HCT116 (cell line): ENCODE measurements at regions not wholly inside any gene's neighbourhood (a gene's known extent, or its start where the extent isn't known, plus 50 kb on each side); places are given as distances from the start of the nearest gene placed in this dataset.

Experiments
- ATAC-seq: fragments of 200-7000 bp; cut with Tn5 transposase; 2 replicates; pipeline ENCODE4 v1.9.1; 2020; ENCODE audit warnings: mild to moderate bottlenecking, moderate library complexity
- BruUV-seq: library from RNA; stranded (reverse); fragments of 400-500 nt; replicated peaks from 2 replicates; lab custom pipeline; 2021; lab: Mats Ljungman, UMichigan
- CTCF ChIA-PET: fragments of 300-600 bp; sonication (Branson Sonifier 250); formaldehyde crosslinking; loops from one replicate; lab custom pipeline; 2021; ENCODE audit warnings: antibody characterized with exemption; lab: Charles Lee
- POLR2A ChIA-PET: fragments of 300-600, 350-600 bp; sonication (Branson Sonifier 250); formaldehyde crosslinking; loops from one replicate; lab custom pipeline; 2021; ENCODE audit warnings: antibody characterized with exemption; lab: Charles Lee
- RAD21 ChIA-PET, 2 experiments: fragments of 300-600 bp; sonication (Branson Sonifier 250); formaldehyde crosslinking; loops; one replicate each; lab custom pipeline; 2023; ENCODE audit warnings: low total read pairs in 2 of 2; ENCODE audit not compliant: uncharacterized antibody in 2 of 2, unreplicated experiment in 2 of 2, low non-redundant PET in 1 of 2; lab: Charles Lee
- DNase-seq: peaks from one replicate; pipeline ENCODE4 v3.0.0-alpha.2; 2010; ENCODE audit warnings: low read depth, low spot score
- H2AFZ ChIP-seq: fragments of 200-600 bp; shearing (Covaris generic), sonication (generic); 2 replicates; pipeline ENCODE4 v1.6.1; 2017; ENCODE audit warnings: low read depth, mixed run types, mixed read lengths, antibody characterized with exemption, low read length; ENCODE audit not compliant: poor library complexity, severe bottlenecking
- H3K27ac ChIP-seq: 2 replicates; pipeline ENCODE4 v1.5.1; 2012; ENCODE audit warnings: low read depth, low read length
- H3K27me3 ChIP-seq: fragments of 200-600 bp; sonication (generic); 2 replicates; pipeline ENCODE4 v1.6.1; 2016; ENCODE audit warnings: mixed run types, low read length, mixed read lengths; ENCODE audit not compliant: insufficient read depth
- H3K36me3 ChIP-seq, 2 experiments: fragments of 200-500 bp in 1 of 2; fragments of 200-600 bp in 1 of 2; sonication (Bioruptor generic) in 1 of 2; sonication (generic) in 1 of 2; 2 replicates each; pipeline versions ENCODE4 v1.5.1 to v1.6.1; 2014 to 2016; ENCODE audit warnings: low read length in 2 of 2, inconsistent platforms in 1 of 2, mixed read lengths in 1 of 2, mixed run types in 1 of 2; ENCODE audit not compliant: insufficient read depth in 2 of 2, control insufficient read depth in 1 of 2
- H3K4me1 ChIP-seq, 2 experiments: fragments of 200-600 bp in 1 of 2; sonication (generic) in 1 of 2; 2 replicates each; pipeline versions ENCODE4 v1.5.1 to v1.6.1; 2012 to 2017; ENCODE audit warnings: low read length in 2 of 2, inconsistent platforms in 1 of 2, mild to moderate bottlenecking in 1 of 2, mixed read lengths in 1 of 2, mixed run types in 1 of 2, moderate library complexity in 1 of 2; ENCODE audit not compliant: insufficient read depth in 2 of 2, control insufficient read depth in 1 of 2
- H3K4me2 ChIP-seq: fragments of 200-600 bp; sonication (generic); 2 replicates; pipeline ENCODE4 v1.6.1; 2017; ENCODE audit warnings: mixed run types, low read length, mixed read lengths
- H3K4me3 ChIP-seq, 2 experiments: fragments of 200-600 bp in 1 of 2; sonication (generic) in 1 of 2; replicated peaks in 1 of 2; 2 replicates each; pipeline ENCODE4 v1.5.1; 2011 to 2016; ENCODE audit warnings: low read length in 2 of 2, control low read depth in 1 of 2, low read depth in 1 of 2, mild to moderate bottlenecking in 1 of 2, mixed read lengths in 1 of 2, mixed run types in 1 of 2
- H3K79me2 ChIP-seq: fragments of 200-600 bp; sonication (generic); 2 replicates; pipeline ENCODE4 v1.6.1; 2017; ENCODE audit warnings: mild to moderate bottlenecking, mixed run types, low read length, moderate library complexity, mixed read lengths; ENCODE audit not compliant: insufficient read depth
- H3K9ac ChIP-seq: fragments of 200-600 bp; sonication (generic); 2 replicates; pipeline ENCODE4 v1.6.1; 2016; ENCODE audit warnings: low read length, mixed read lengths
- H3K9me2 ChIP-seq: fragments of 200-600 bp; sonication (generic), shearing (Covaris generic); 2 replicates; pipeline ENCODE4 v1.6.1; 2017; ENCODE audit warnings: mixed run types, mild to moderate bottlenecking, moderate library complexity; ENCODE audit not compliant: insufficient read depth
- H3K9me3 ChIP-seq, 2 experiments: fragments of 200-500 bp in 1 of 2; fragments of 200-600 bp in 1 of 2; sonication (Bioruptor generic) in 1 of 2; sonication (generic) in 1 of 2; 2 replicates each; pipeline ENCODE4 v1.6.1; 2014 to 2017; ENCODE audit warnings: low read length in 2 of 2, mixed read lengths in 2 of 2, inconsistent platforms in 1 of 2, low read depth in 1 of 2, mild to moderate bottlenecking in 1 of 2, mixed run types in 1 of 2, moderate library complexity in 1 of 2; ENCODE audit not compliant: control insufficient read depth in 1 of 2, insufficient read depth in 1 of 2
- H4K20me1 ChIP-seq: fragments of 200-600 bp; sonication (generic), shearing (Covaris generic); 2 replicates; pipeline ENCODE4 v1.6.1; 2017; ENCODE audit warnings: mixed run types, mild to moderate bottlenecking, moderate library complexity; ENCODE audit not compliant: insufficient read depth
- CBX3 ChIP-seq: IDR thresholded peaks from 2 replicates; pipeline ENCODE4 v1.6.1; 2012; ENCODE audit warnings: low read depth
- CEBPB ChIP-seq: IDR thresholded peaks from 2 replicates; pipeline ENCODE4 v1.6.1; 2012; ENCODE audit warnings: low read depth
- ELF1 ChIP-seq: IDR thresholded peaks from 2 replicates; pipeline ENCODE4 v1.6.1; 2012; ENCODE audit warnings: low read depth, borderline replicate concordance
- EZH2 ChIP-seq: fragments of 200-600 bp; sonication (generic); IDR thresholded peaks from 2 replicates; pipeline ENCODE4 v1.6.1; 2017; ENCODE audit warnings: antibody characterized with exemption, mixed run types
- JUND ChIP-seq: IDR thresholded peaks from 2 replicates; pipeline ENCODE4 v1.6.1; 2012
- SP1 ChIP-seq: IDR thresholded peaks from 2 replicates; pipeline ENCODE4 v1.6.1; 2012; ENCODE audit warnings: low read depth
- TCF7L2 ChIP-seq: IDR thresholded peaks from 2 replicates; pipeline ENCODE4 v1.7.0; 2011; ENCODE audit warnings: borderline replicate concordance, inconsistent platforms; ENCODE audit not compliant: insufficient read depth, insufficient read length; ENCODE audit errors: extremely low read depth
- ZNF274 ChIP-seq: fragments of 200-500 bp; sonication (Bioruptor generic); IDR thresholded peaks from 2 replicates; pipeline ENCODE4 v1.6.1; 2014; ENCODE audit warnings: mild to moderate bottlenecking, low read depth, low read length, inconsistent platforms
- intact Hi-C: fragments of 100-400 bp; cut with micrococcal nuclease; formaldehyde crosslinking; loops from 2 replicates; pipeline ENCODE4 v1.10.0; 2022
- TF ChIP-seq, protein P1 (sequence below), 3 experiments: fragments of 200-600 bp in 1 of 3; sonication (generic) in 1 of 3; IDR thresholded peaks in 2 of 3; conservative IDR thresholded peaks in 1 of 3; 2 replicates each; pipeline ENCODE4 v1.5.1; 2012 to 2017; ENCODE audit warnings: low read depth in 2 of 3, low read length in 2 of 3, antibody characterized with exemption in 1 of 3, borderline replicate concordance in 1 of 3, control low read depth in 1 of 3, mild to moderate bottlenecking in 1 of 3, mixed read lengths in 1 of 3, mixed run types in 1 of 3, moderate library complexity in 1 of 3; ENCODE audit not compliant: insufficient read depth in 1 of 3

DNA sequence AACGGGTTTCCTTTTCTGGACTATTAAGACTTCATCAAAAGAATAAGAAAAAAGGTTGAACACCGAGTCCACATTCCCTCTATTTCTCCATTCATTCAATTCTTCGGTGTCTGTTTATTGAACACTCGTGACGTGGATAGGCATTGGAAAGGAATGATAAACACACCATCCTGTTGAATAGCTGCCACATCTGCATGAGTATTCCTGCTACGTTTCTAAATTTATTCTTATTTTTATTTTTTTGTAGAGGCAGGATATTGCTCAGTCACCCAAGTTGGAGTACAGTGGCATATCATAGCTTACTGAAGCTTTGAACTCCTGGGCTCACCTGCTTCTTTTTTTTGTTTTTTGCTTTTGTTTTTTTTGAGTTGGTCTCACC, 80.8 kb upstream of the CIBAR2 start:
- RAD21 ChIA-PET: no interaction called here
- no TSS peak for BruUV-seq
- intact Hi-C loops: no loop called here

DNA sequence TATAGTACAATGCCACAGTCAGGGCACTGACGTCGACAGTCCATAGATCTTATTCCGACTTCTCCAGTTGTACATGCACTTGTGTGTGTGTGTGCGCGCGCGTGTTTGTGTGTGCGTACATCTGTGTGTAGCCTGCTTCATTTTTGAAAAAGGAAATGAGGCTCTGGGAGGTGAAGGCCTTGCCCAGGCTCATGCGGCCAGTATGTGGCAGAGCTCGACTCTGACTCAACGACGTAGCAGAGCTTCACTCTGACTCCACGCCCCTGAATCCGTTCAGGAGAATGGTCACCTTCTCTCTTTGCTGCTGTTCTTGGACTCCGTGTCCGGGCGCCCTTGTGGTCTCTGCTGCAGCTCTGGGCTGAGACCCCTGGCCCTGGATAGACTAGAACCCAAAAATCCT, 81.6 kb upstream of the CIBAR2 start:
- Histone ChIP-seq H3K36me3 (no peaks in the 10 kb centered on the region), H3K27ac (no peak overlapping the region)
- POLR2A ChIA-PET: no interaction called here
- TF ChIP-seq, protein P1, sequence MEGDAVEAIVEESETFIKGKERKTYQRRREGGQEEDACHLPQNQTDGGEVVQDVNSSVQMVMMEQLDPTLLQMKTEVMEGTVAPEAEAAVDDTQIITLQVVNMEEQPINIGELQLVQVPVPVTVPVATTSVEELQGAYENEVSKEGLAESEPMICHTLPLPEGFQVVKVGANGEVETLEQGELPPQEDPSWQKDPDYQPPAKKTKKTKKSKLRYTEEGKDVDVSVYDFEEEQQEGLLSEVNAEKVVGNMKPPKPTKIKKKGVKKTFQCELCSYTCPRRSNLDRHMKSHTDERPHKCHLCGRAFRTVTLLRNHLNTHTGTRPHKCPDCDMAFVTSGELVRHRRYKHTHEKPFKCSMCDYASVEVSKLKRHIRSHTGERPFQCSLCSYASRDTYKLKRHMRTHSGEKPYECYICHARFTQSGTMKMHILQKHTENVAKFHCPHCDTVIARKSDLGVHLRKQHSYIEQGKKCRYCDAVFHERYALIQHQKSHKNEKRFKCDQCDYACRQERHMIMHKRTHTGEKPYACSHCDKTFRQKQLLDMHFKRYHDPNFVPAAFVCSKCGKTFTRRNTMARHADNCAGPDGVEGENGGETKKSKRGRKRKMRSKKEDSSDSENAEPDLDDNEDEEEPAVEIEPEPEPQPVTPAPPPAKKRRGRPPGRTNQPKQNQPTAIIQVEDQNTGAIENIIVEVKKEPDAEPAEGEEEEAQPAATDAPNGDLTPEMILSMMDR (IDR thresholded peaks at IDR 0.05 in 2 of 3, conservative IDR thresholded peaks at IDR 0.05 in 1 of 3; ENCODE audit: borderline replicate concordance in 1 of 3, insufficient read depth in 1 of 3, low read depth in 2 of 3, low read length in 2 of 3): no peak
- no peak for TF ChIP-seq ZNF274
- no peak for TF ChIP-seq JUND
- TF ChIP-seq SP1: no peak
- TF ChIP-seq EZH2: no peak
- no peak for TF ChIP-seq CBX3
- no peak for TF ChIP-seq TCF7L2
- no peak for TF ChIP-seq ELF1
- TF ChIP-seq, all 23 proteins: peak for 0
- Histone ChIP-seq H3K9me2 (no peaks in the 10 kb centered on the region), H3K27me3 (no peaks in the 10 kb centered on the region), H3K4me1 (peaks cover 13 to 14% of the 10 kb centered on the region in 2 experiments; a peak in 3 of 4 replicates), H3K9ac (no peak overlapping the region), H4K20me1 (no peaks in the 10 kb centered on the region), H3K79me2 (peaks cover 12% of the 10 kb centered on the region; the same call in 1 of the 2 replicates), H3K9me3 (no peaks in the 10 kb centered on the region), H2AFZ (no peak overlapping the region), H3K4me3 (no peak overlapping the region), H3K4me2 (no peak overlapping the region)
- intact Hi-C loops: no loop called here
- ChIA-PET RAD21 (no interaction called here), CTCF (no interaction called here)
- ATAC-seq (no peak), DNase-seq (no peak)
- BruUV-seq: no TSS peak

More for the DNA sequence above, 80.8 kb upstream of the CIBAR2 start:
- Histone ChIP-seq H4K20me1 (no peaks in the 10 kb centered on the region), H3K9me2 (no peaks in the 10 kb centered on the region), H2AFZ (no peak overlapping the region), H3K9ac (no peak overlapping the region), H3K27me3 (no peaks in the 10 kb centered on the region), H3K79me2 (peaks cover 12% of the 10 kb centered on the region; the same call in 1 of the 2 replicates), H3K27ac (no peak overlapping the region), H3K4me2 (no peak overlapping the region), H3K9me3 (no peaks in the 10 kb centered on the region), H3K36me3 (no peaks in the 10 kb centered on the region), H3K4me1 (peaks cover 6 to 8% of the 10 kb centered on the region in 2 experiments; a peak in 3 of 4 replicates), H3K4me3 (no peak overlapping the region)
- DNase-seq: no peak
- POLR2A ChIA-PET: no interaction called here
- CTCF ChIA-PET: no interaction called here
- no peak for ATAC-seq
- TF ChIP-seq JUND (no peak), CEBPB (no peak)
